K562 (cell line): ENCODE measurements at regions not wholly inside any gene's neighbourhood (a gene's known extent, or its start where the extent isn't known, plus 50 kb on each side); places are given as distances from the start of the nearest gene placed in this dataset.

Source experiments
- AFF1 ChIP-seq, 2 experiments: fragments of 450-650 bp; IDR thresholded peaks; 2 replicates each; pipeline ENCODE4 v1.6.1; 2018; ENCODE audit warnings: mild to moderate bottlenecking in 2 of 2, low read depth in 1 of 2; ENCODE audit not compliant: partially characterized antibody in 2 of 2
- DEAF1 ChIP-seq: fragments of 450-650 bp; formaldehyde crosslinking; IDR thresholded peaks from 2 replicates; pipeline ENCODE4 v1.4.0; 2020; ENCODE audit warnings: mild to moderate bottlenecking, moderate library complexity
- HDAC2 ChIP-seq: fragments of 450-650 bp; IDR thresholded peaks from 2 replicates; pipeline ENCODE4 v1.6.1; 2016; ENCODE audit warnings: mild to moderate bottlenecking
- LCOR ChIP-seq: sonication (generic); formaldehyde crosslinking; IDR thresholded peaks from 2 replicates; pipeline ENCODE4 v1.8.0; 2022; ENCODE audit warnings: mild to moderate bottlenecking, missing genetic modification reagents
- MIER1 ChIP-seq: fragments of 450-650 bp; IDR thresholded peaks from 2 replicates; pipeline ENCODE4 v1.6.1; 2016; ENCODE audit warnings: antibody characterized with exemption, mild to moderate bottlenecking, low read depth
- RBM25 ChIP-seq: fragments of 200-400 bp; formaldehyde crosslinking; IDR thresholded peaks from 2 replicates; pipeline ENCODE4 v1.6.1; 2018; ENCODE audit warnings: low read length, low read depth, moderate library complexity; ENCODE audit not compliant: severe bottlenecking
- RCOR1 ChIP-seq, 2 experiments: IDR thresholded peaks; 2 replicates each; pipeline ENCODE4 v1.6.1; 2012; ENCODE audit warnings: low read depth in 2 of 2, low read length in 2 of 2, borderline replicate concordance in 1 of 2, improper control_type of control experiment in 1 of 2
- REST ChIP-seq, 2 experiments: fragments of 450-650 bp; formaldehyde crosslinking in 1 of 2; IDR thresholded peaks; 2 replicates each; pipeline versions ENCODE4 v1.4.0 to v1.6.1; 2014 to 2020; ENCODE audit warnings: mild to moderate bottlenecking in 2 of 2, borderline replicate concordance in 1 of 2, low read depth in 1 of 2

- TF ChIP-seq REST (IDR thresholded peaks at IDR 0.05; ENCODE audit: borderline replicate concordance): peak; percentile 99
- peak; percentile 96 for TF ChIP-seq REST (CRISPR knock-in tag; IDR thresholded peaks at IDR 0.05; ENCODE audit: low read depth)
- TF ChIP-seq LCOR (CRISPR knock-in tag): peak; percentile 39; the same call in 1 of the 2 replicates
- TF ChIP-seq MIER1: peak; percentile 95
- no peak; a peak in 1 of 4 replicates for TF ChIP-seq RCOR1 (IDR thresholded peaks at IDR 0.05; ENCODE audit: borderline replicate concordance in 1 of 2, low read depth in 2 of 2, low read length in 2 of 2)
- TF ChIP-seq DEAF1: no peak
- TF ChIP-seq AFF1 (IDR thresholded peaks at IDR 0.05; ENCODE audit: low read depth in 1 of 2, partially characterized antibody in 2 of 2): peak in 1 of 2 experiments; percentile 88
- no peak for TF ChIP-seq RBM25
- 0 out of 2 replicates have a peak, but pooled peaks have one; percentile 45 for TF ChIP-seq HDAC2
Measured at GRCh38 chr5:141753971-141754713, 72.1 kb upstream of the ARAP3 start (continued).
